ENCODE measurements at regions not wholly inside any gene's neighbourhood (a gene's known extent, or its start where the extent isn't known, plus 50 kb on each side); places are given as distances from the start of the nearest gene placed in this dataset.

GRCh38 chr1:14138687-14139086 is 438.7 kb downstream of the PRDM2 start:
- no peak for DNase-seq (ENCODE audit: low read depth)
- H3K4me3 ChIP-seq (replicated peaks; ENCODE audit: low read depth, low read length), result no peak overlapping the region
- TF ChIP-seq, protein P1, sequence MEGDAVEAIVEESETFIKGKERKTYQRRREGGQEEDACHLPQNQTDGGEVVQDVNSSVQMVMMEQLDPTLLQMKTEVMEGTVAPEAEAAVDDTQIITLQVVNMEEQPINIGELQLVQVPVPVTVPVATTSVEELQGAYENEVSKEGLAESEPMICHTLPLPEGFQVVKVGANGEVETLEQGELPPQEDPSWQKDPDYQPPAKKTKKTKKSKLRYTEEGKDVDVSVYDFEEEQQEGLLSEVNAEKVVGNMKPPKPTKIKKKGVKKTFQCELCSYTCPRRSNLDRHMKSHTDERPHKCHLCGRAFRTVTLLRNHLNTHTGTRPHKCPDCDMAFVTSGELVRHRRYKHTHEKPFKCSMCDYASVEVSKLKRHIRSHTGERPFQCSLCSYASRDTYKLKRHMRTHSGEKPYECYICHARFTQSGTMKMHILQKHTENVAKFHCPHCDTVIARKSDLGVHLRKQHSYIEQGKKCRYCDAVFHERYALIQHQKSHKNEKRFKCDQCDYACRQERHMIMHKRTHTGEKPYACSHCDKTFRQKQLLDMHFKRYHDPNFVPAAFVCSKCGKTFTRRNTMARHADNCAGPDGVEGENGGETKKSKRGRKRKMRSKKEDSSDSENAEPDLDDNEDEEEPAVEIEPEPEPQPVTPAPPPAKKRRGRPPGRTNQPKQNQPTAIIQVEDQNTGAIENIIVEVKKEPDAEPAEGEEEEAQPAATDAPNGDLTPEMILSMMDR (IDR thresholded peaks at IDR 0.05; ENCODE audit: low read length, missing control alignments), result no peak

DNA sequence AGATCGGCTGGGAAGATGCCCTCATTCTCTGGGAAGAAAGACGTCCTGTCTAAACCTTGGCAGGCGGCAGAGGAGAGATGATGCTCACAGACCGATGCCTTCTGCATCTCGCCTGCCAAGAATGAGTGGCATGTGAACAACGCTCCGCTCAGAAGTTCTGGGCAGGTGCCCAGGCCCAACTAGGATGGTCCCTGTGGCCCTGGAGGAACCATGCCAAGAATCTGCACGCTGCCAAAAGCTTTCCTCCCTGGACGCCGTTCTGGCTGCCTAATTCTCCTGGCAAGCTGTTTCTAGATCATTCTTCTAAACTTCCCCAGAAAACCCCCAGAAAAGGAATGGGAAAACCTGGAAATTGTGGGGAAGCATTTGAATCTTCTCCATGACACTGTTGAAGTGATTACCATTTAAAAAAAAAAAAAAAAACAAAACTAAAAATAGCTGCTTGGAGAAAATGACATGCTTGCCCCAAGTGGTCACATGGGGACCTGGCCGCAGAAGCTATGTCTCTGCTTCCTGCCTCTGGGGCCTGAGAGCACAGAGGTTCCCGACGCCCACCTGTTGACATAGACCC is 440.9 kb downstream of the PRDM2 start:
- no peak overlapping the region for H3K4me3 ChIP-seq (replicated peaks; ENCODE audit: low read depth, low read length)
- no peak for DNase-seq (ENCODE audit: low read depth)
- TF ChIP-seq, protein P1 (IDR thresholded peaks at IDR 0.05; ENCODE audit: low read length, missing control alignments), result no peak

GRCh38 chr1:14141656-14142055 is 441.7 kb downstream of the PRDM2 start:
- DNase-seq (ENCODE audit: low read depth), result no peak
- no peak overlapping the region for H3K4me3 ChIP-seq (replicated peaks; ENCODE audit: low read depth, low read length)
- TF ChIP-seq, protein P1 (IDR thresholded peaks at IDR 0.05; ENCODE audit: low read length, missing control alignments), result no peak

- DNase-seq (ENCODE audit: low read depth), result no peak
- TF ChIP-seq, protein P1 (IDR thresholded peaks at IDR 0.05; ENCODE audit: low read length, missing control alignments), result no peak
- no peak overlapping the region for H3K4me3 ChIP-seq (replicated peaks; ENCODE audit: low read depth, low read length)
These were observed 442.6 kb downstream of the PRDM2 start for GRCh38 chr1:14142397-14143100.

- no peak for DNase-seq (ENCODE audit: low read depth)
- TF ChIP-seq, protein P1 (IDR thresholded peaks at IDR 0.05; ENCODE audit: low read length, missing control alignments), result no peak
- no peak overlapping the region for H3K4me3 ChIP-seq (replicated peaks; ENCODE audit: low read depth, low read length)
These were observed 443.8 kb downstream of the PRDM2 start for GRCh38 chr1:14143777-14144176.

DNA sequence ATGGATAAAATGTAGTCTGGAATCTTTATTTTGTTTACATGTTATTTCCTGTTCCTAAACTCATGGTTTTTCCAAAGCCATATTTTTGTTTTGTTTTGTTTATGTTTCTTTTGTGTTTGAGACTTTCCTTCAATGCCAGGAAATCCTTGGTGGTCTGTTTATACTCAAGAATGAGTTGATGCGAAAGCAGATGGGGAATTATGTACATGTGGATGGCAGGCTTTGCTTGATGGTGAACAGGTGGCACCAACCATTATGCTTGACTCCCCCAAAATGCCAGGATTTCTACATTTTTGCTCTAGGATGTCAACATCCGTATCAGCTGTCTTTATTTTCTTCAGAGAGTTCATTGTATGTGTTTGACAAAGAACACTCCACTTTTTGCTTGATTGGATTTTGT is 448.5 kb downstream of the PRDM2 start:
- DNase-seq (ENCODE audit: low read depth), result no peak
- TF ChIP-seq, protein P1 (IDR thresholded peaks at IDR 0.05; ENCODE audit: low read length, missing control alignments), result no peak

GRCh38 chr1:14149431-14149830 is 449.1 kb upstream of the KAZN start:
- TF ChIP-seq, protein P1 (IDR thresholded peaks at IDR 0.05; ENCODE audit: low read length, missing control alignments), result no peak
- H3K4me3 ChIP-seq (replicated peaks; ENCODE audit: low read depth, low read length), result no peak overlapping the region
- DNase-seq (ENCODE audit: low read depth), result no peak

More for the DNA sequence above, 448.5 kb downstream of the PRDM2 start:
- no peak overlapping the region for H3K4me3 ChIP-seq (replicated peaks; ENCODE audit: low read depth, low read length)
